ENCODE measurements at regions not wholly inside any gene's neighbourhood (a gene's known extent, or its start where the extent isn't known, plus 50 kb on each side); places are given as distances from the start of the nearest gene placed in this dataset.
"Not testable (repeated sequence)": the region's sequence is repeated elsewhere in the genome, so short reads cannot be mapped to it uniquely, and the experiment has no call there.

GRCh38 chr4:121616449-121616848 lies 80.3 kb downstream of the ANXA5 start:
- not testable (repeated sequence) for H3K36me3 ChIP-seq, DNase-seq, H3K27me3 ChIP-seq, H3K4me3 ChIP-seq, H3K9me3 ChIP-seq

- H3K9me3 ChIP-seq: no peaks in the 10 kb centered on the region
- H3K27me3 ChIP-seq: no peaks in the 10 kb centered on the region
- H3K36me3 ChIP-seq: no peaks in the 10 kb centered on the region
- H3K4me3 ChIP-seq: no peak overlapping the region
- DNase-seq: no peak
These were observed 82.7 kb downstream of the ANXA5 start for GRCh38 chr4:121614101-121614500.

- Histone ChIP-seq H3K4me3 (no peak overlapping the region), H3K27me3 (no peaks in the 10 kb centered on the region), H3K36me3 (no peaks in the 10 kb centered on the region), H3K9me3 (no peaks in the 10 kb centered on the region)
- no peak for DNase-seq
These were observed 97.7 kb downstream of the ANXA5 start for GRCh38 chr4:121599049-121599448.

- DNase-seq: no peak
- no peak overlapping the region for H3K4me3 ChIP-seq
- H3K27me3 ChIP-seq: no peaks in the 10 kb centered on the region
- H3K9me3 ChIP-seq: no peaks in the 10 kb centered on the region
- H3K36me3 ChIP-seq: no peaks in the 10 kb centered on the region
These were observed 99.3 kb downstream of the ANXA5 start for GRCh38 chr4:121597346-121597934.

- no peaks in the 10 kb centered on the region for H3K27me3 ChIP-seq
- H3K9me3 ChIP-seq: no peaks in the 10 kb centered on the region
- H3K4me3 ChIP-seq: no peak overlapping the region
- peak; percentile 1 for DNase-seq
- no peaks in the 10 kb centered on the region for H3K36me3 ChIP-seq
These were observed 101.8 kb downstream of the ANXA5 start for GRCh38 chr4:121594796-121595526.

- Histone ChIP-seq H3K27me3 (no peaks in the 10 kb centered on the region), H3K36me3 (no peaks in the 10 kb centered on the region), H3K9me3 (no peaks in the 10 kb centered on the region), H3K4me3 (no peak overlapping the region)
- no peak for DNase-seq
These were observed 103.0 kb downstream of the ANXA5 start for GRCh38 chr4:121593760-121594159.

GRCh38 chr4:121592257-121592656 lies 104.5 kb downstream of the ANXA5 start:
- not testable (repeated sequence) for H3K36me3 ChIP-seq, H3K9me3 ChIP-seq, DNase-seq, H3K4me3 ChIP-seq, H3K27me3 ChIP-seq

- no peaks in the 10 kb centered on the region for H3K9me3 ChIP-seq
- peaks cover 5% of the 10 kb centered on the region; the same call in 1 of the 2 replicates for H3K27me3 ChIP-seq
- DNase-seq: no peak
- no peaks in the 10 kb centered on the region for H3K36me3 ChIP-seq
- H3K4me3 ChIP-seq: no peak overlapping the region
These were observed 111.9 kb downstream of the ANXA5 start for GRCh38 chr4:121584836-121585235.

- no peak for DNase-seq
- no peaks in the 10 kb centered on the region for H3K36me3 ChIP-seq
- peaks cover 5% of the 10 kb centered on the region; the same call in 1 of the 2 replicates for H3K27me3 ChIP-seq
- H3K4me3 ChIP-seq: no peak overlapping the region
- no peaks in the 10 kb centered on the region for H3K9me3 ChIP-seq
These were observed 113.4 kb downstream of the ANXA5 start for GRCh38 chr4:121583396-121583795.

- H3K4me3 ChIP-seq: no peak overlapping the region
- DNase-seq: no peak
These were observed 114.5 kb downstream of the ANXA5 start for GRCh38 chr4:121582296-121582695.

GRCh38 chr4:121575392-121575791 lies 121.4 kb downstream of the ANXA5 start:
- not testable (repeated sequence) for H3K36me3 ChIP-seq, DNase-seq, H3K4me3 ChIP-seq, H3K9me3 ChIP-seq, H3K27me3 ChIP-seq

More at GRCh38 chr4:121582296-121582695, 114.5 kb downstream of the ANXA5 start:
- Histone ChIP-seq H3K27me3 (peaks cover 3% of the 10 kb centered on the region; the same call in 1 of the 2 replicates), H3K36me3 (no peaks in the 10 kb centered on the region), H3K9me3 (no peaks in the 10 kb centered on the region)

GRCh38 chr4:121574618-121575017 lies 122.2 kb downstream of the ANXA5 start:
- Histone ChIP-seq H3K9me3 (no peaks in the 10 kb centered on the region), H3K4me3 (no peak overlapping the region), H3K36me3 (no peaks in the 10 kb centered on the region), H3K27me3 (no peaks in the 10 kb centered on the region)
- no peak for DNase-seq

- Histone ChIP-seq H3K27me3 (no peaks in the 10 kb centered on the region), H3K9me3 (no peaks in the 10 kb centered on the region), H3K4me3 (no peak overlapping the region), H3K36me3 (no peaks in the 10 kb centered on the region)
- no peak for DNase-seq
These were observed 129.0 kb downstream of the ANXA5 start for GRCh38 chr4:121567748-121568147.

GRCh38 chr4:121564840-121565375 lies 131.9 kb downstream of the ANXA5 start:
- H3K36me3 ChIP-seq: no peaks in the 10 kb centered on the region
- no peaks in the 10 kb centered on the region for H3K27me3 ChIP-seq
- no peak for DNase-seq
- H3K4me3 ChIP-seq: no peak overlapping the region
- no peaks in the 10 kb centered on the region for H3K9me3 ChIP-seq

- H3K36me3 ChIP-seq: no peaks in the 10 kb centered on the region
These were observed 134.0 kb downstream of the ANXA5 start for GRCh38 chr4:121562811-121563210.

GRCh38 chr4:121555315-121556107 lies 141.3 kb downstream of the ANXA5 start:
- no peak for DNase-seq
- H3K36me3 ChIP-seq: no peaks in the 10 kb centered on the region

More at GRCh38 chr4:121562811-121563210, 134.0 kb downstream of the ANXA5 start:
- DNase-seq: no peak
- Histone ChIP-seq H3K9me3 (no peaks in the 10 kb centered on the region), H3K27me3 (no peaks in the 10 kb centered on the region; the same call in 1 of the 2 replicates), H3K4me3 (no peak overlapping the region)

GRCh38 chr4:121554382-121554781 lies 142.4 kb downstream of the ANXA5 start:
- no peak for DNase-seq
- peaks cover 2% of the 10 kb centered on the region for H3K27me3 ChIP-seq

More at GRCh38 chr4:121555315-121556107, 141.3 kb downstream of the ANXA5 start:
- Histone ChIP-seq H3K4me3 (no peak overlapping the region), H3K27me3 (peaks cover 2% of the 10 kb centered on the region), H3K9me3 (no peaks in the 10 kb centered on the region)

More at GRCh38 chr4:121554382-121554781, 142.4 kb downstream of the ANXA5 start:
- Histone ChIP-seq H3K4me3 (no peak overlapping the region), H3K36me3 (no peaks in the 10 kb centered on the region), H3K9me3 (no peaks in the 10 kb centered on the region)
